C4-2B (cell line): ENCODE measurements at regions not wholly inside any gene's neighbourhood (a gene's known extent, or its start where the extent isn't known, plus 50 kb on each side); places are given as distances from the start of the nearest gene placed in this dataset.

Source experiments
- ZFX ChIP-seq: fragments of 450-650 bp; IDR thresholded peaks from 2 replicates; pipeline ENCODE4 v1.6.1; 2017
- TF ChIP-seq, protein P1 (sequence below): fragments of 450-650 bp; conservative IDR thresholded peaks from 2 replicates; pipeline ENCODE4 v1.5.1; 2017; ENCODE audit warnings: mild to moderate bottlenecking

DNA sequence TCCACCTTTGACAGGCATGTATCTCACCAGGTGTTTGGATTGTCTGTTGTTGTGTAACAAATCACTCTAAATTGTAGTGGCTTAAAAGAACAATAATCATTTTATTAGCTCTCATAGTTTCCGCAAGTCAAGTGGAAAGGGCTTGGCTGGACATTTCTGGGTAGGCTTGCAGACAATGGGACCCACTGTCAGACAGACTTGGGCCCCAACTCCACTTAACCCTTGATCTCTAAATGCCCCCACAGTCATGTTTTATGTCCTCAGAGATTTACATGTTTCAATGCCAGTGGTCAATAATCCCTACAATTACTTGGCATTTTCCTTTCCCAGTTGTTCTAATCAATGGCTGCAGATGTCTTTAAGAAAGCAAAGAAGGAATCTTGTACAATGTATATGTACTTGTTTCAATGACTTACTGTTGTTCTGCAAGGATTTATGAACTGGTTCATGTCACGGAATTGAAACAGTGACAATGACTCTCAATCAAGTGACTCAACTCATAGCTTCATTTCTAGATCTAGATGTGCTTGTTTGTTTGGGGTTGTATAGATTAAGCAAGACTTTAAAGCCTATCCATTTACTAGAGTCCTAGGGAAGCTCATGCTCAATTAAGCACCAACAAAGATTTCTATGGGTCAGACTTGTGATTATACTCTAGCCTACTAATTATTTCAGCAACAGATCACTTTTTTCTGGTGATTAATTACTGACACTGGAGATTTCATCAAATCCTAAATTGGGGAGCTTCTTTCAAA lies 510.1 kb upstream of the NBEA start:
- TF ChIP-seq, protein P1, sequence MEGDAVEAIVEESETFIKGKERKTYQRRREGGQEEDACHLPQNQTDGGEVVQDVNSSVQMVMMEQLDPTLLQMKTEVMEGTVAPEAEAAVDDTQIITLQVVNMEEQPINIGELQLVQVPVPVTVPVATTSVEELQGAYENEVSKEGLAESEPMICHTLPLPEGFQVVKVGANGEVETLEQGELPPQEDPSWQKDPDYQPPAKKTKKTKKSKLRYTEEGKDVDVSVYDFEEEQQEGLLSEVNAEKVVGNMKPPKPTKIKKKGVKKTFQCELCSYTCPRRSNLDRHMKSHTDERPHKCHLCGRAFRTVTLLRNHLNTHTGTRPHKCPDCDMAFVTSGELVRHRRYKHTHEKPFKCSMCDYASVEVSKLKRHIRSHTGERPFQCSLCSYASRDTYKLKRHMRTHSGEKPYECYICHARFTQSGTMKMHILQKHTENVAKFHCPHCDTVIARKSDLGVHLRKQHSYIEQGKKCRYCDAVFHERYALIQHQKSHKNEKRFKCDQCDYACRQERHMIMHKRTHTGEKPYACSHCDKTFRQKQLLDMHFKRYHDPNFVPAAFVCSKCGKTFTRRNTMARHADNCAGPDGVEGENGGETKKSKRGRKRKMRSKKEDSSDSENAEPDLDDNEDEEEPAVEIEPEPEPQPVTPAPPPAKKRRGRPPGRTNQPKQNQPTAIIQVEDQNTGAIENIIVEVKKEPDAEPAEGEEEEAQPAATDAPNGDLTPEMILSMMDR: no peak
- TF ChIP-seq ZFX: no peak
